ENCODE measurements at regions not wholly inside any gene's neighbourhood (a gene's known extent, or its start where the extent isn't known, plus 50 kb on each side); places are given as distances from the start of the nearest gene placed in this dataset.

DNA sequence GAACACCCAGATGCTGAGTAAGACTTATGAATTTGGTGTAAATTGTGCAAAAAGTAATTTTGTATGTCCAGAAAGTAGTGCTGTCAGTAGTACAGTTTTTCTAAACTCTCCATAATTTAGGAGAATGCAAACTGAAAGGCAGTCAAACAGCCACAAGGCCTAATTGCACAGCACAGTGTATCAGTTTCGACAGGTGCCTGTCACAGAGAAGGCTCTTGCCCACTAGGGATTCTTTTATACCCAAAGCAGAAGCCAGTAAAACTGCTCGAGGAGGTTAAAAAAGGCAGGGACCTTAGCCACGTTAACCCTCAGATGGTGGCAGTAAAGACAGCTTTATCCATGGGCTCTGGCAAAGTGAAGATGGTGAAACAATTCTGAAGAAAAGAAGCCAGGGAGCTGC lies 69.4 kb upstream of the GATB start:
- H3K27me3 ChIP-seq, result no peaks in the 10 kb centered on the region
- no peak for DNase-seq
- TF ChIP-seq POLR2A (IDR thresholded peaks at IDR 0.05), result no peak
- TF ChIP-seq, protein P1, sequence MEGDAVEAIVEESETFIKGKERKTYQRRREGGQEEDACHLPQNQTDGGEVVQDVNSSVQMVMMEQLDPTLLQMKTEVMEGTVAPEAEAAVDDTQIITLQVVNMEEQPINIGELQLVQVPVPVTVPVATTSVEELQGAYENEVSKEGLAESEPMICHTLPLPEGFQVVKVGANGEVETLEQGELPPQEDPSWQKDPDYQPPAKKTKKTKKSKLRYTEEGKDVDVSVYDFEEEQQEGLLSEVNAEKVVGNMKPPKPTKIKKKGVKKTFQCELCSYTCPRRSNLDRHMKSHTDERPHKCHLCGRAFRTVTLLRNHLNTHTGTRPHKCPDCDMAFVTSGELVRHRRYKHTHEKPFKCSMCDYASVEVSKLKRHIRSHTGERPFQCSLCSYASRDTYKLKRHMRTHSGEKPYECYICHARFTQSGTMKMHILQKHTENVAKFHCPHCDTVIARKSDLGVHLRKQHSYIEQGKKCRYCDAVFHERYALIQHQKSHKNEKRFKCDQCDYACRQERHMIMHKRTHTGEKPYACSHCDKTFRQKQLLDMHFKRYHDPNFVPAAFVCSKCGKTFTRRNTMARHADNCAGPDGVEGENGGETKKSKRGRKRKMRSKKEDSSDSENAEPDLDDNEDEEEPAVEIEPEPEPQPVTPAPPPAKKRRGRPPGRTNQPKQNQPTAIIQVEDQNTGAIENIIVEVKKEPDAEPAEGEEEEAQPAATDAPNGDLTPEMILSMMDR (IDR thresholded peaks at IDR 0.05), result no peak
- H3K36me3 ChIP-seq, result no peaks in the 10 kb centered on the region
- H3K4me1 ChIP-seq, result no peaks in the 10 kb centered on the region
- no peak overlapping the region for H3K27ac ChIP-seq
- H3K4me3 ChIP-seq, result no peak overlapping the region
- intact Hi-C loops (cut with DNase I; ENCODE audit: low total_unique reads), result no loop called here
- H3K9me3 ChIP-seq, result no peaks in the 10 kb centered on the region

DNA sequence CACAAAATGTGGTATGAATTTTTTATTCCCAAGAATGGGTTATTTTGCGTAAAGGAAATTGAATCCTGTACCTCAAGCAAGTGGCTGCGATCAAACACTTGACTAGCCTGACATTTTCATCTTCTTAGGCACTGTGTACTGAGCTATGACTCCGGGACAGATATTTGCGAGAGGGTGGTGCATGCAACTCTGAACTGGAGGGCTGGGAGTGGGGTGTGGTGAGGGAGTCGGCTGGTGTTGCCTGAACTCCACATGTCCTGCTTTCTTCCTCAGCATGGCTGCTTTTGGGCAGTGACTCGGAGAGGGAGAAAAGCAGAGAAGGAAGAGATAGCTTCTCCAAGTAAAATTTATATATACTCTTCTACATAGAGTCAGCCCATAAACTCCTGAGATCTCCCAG lies 68.5 kb upstream of the GATB start:
- Histone ChIP-seq H3K27ac (no peak overlapping the region), H3K36me3 (no peaks in the 10 kb centered on the region), H3K4me3 (no peak overlapping the region), H3K9me3 (no peaks in the 10 kb centered on the region), H3K27me3 (no peaks in the 10 kb centered on the region), H3K4me1 (no peaks in the 10 kb centered on the region)
- DNase-seq, result no peak
- TF ChIP-seq POLR2A (IDR thresholded peaks at IDR 0.05), result no peak
- TF ChIP-seq, protein P1 (IDR thresholded peaks at IDR 0.05), result no peak
- intact Hi-C loops (cut with DNase I; ENCODE audit: low total_unique reads), result no loop called here

DNA sequence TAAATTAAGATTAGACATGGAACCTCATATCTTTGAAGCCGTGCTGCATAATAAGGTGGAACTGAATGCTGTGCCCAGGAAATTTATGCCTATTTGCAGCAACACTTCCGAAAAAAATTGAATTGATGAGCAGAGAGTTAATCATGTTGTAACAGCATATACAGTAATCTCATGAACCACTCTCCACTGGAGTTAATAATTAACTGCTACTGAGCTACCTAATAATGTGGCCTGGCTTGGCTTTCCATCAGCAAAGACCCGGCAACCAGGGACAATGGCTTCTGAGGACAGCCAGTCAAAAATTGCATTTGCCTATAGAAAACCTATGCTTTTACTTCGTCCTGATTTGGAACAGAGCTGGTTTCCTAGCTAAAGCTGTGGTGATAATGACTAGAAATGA lies 63.8 kb upstream of the GATB start:
- DNase-seq, result no peak
- H3K27me3 ChIP-seq, result no peaks in the 10 kb centered on the region
- no peaks in the 10 kb centered on the region for H3K4me1 ChIP-seq
- no peaks in the 10 kb centered on the region for H3K36me3 ChIP-seq
- H3K4me3 ChIP-seq, result no peak overlapping the region
- no peak for TF ChIP-seq POLR2A (IDR thresholded peaks at IDR 0.05)
- no peak overlapping the region for H3K27ac ChIP-seq
- H3K9me3 ChIP-seq, result no peaks in the 10 kb centered on the region
- intact Hi-C loops (cut with DNase I; ENCODE audit: low total_unique reads), result no loop called here

DNA sequence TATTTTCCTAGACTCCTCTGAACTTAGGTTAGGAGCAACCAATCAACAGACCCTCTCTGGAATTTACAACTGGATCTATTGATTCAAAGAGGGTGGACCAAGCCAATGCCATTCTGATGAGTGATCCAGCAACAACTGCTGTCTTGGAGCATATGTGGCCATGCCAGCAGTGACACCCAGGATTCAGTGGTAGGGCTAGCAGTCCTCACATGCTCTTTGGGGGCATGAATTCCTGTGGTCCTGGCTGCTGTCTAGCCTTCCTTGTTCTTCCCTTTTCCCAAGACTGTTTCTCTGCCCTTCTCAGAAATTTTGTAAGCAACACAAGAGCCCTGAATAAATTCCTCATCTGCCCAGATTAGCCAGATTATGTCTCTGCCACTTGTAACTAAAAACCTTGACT lies 61.5 kb upstream of the GATB start:
- no peak for DNase-seq
- Histone ChIP-seq H3K36me3 (no peaks in the 10 kb centered on the region), H3K4me1 (no peaks in the 10 kb centered on the region), H3K9me3 (no peaks in the 10 kb centered on the region), H3K4me3 (no peak overlapping the region), H3K27me3 (no peaks in the 10 kb centered on the region), H3K27ac (no peak overlapping the region)
- intact Hi-C loops (cut with DNase I; ENCODE audit: low total_unique reads), result no loop called here
- no peak for TF ChIP-seq POLR2A (IDR thresholded peaks at IDR 0.05)
- TF ChIP-seq, protein P1 (IDR thresholded peaks at IDR 0.05), result no peak

DNA sequence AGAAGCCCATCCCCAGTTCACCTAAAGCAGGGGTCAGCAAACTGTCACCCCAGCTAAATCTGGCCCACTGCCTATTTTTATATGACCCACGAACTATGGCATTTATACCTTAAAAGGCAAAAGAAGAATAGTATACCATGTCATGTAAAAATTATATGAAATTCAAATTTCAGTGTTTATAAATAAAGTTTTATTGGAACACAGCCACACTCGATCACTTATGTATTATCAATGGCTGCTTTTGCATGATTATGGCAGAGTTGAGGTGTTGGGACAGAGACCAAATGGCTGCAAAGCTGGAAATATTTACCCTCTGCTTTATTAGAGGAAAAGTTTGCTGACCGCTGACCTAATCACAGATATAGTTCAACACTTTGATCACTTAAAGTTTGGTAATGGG lies 59.2 kb upstream of the GATB start:
- TF ChIP-seq POLR2A (IDR thresholded peaks at IDR 0.05), result no peak
- TF ChIP-seq, protein P1 (IDR thresholded peaks at IDR 0.05), result no peak
- no peaks in the 10 kb centered on the region for H3K36me3 ChIP-seq
- no peaks in the 10 kb centered on the region for H3K27me3 ChIP-seq
- no peak overlapping the region for H3K27ac ChIP-seq
- H3K4me3 ChIP-seq, result no peak overlapping the region
- no peaks in the 10 kb centered on the region for H3K4me1 ChIP-seq
- DNase-seq, result no peak
- no peaks in the 10 kb centered on the region for H3K9me3 ChIP-seq
- intact Hi-C loops (cut with DNase I; ENCODE audit: low total_unique reads), result no loop called here

DNA sequence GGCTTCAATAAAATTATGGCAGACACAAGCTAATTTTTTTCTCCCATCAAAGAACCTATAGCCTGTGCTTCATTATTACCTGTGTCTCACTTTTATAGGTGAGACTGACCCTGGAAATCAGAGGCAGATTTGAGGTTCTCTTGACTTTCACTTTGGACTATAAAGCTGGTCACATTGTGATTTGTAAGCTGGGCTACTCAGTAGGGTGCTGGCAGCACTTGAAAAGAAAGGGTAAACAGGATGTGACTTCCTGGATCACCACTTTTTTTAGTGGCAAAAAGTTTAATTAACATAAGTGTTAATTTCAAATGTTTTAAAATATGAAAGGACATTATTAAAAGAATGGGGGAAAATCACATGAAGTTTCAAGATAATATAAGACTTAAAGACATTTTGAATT lies 50.6 kb upstream of the GATB start:
- no peak for TF ChIP-seq POLR2A (IDR thresholded peaks at IDR 0.05)
- TF ChIP-seq, protein P1 (IDR thresholded peaks at IDR 0.05), result no peak
- H3K9me3 ChIP-seq, result no peaks in the 10 kb centered on the region
- intact Hi-C loops (cut with DNase I; ENCODE audit: low total_unique reads), result no loop called here

More for the DNA sequence above, 50.6 kb upstream of the GATB start:
- DNase-seq, result no peak
- H3K4me3 ChIP-seq, result no peak overlapping the region
- H3K36me3 ChIP-seq, result no peaks in the 10 kb centered on the region
- H3K27me3 ChIP-seq, result no peaks in the 10 kb centered on the region
- H3K27ac ChIP-seq, result no peak overlapping the region
- no peaks in the 10 kb centered on the region for H3K4me1 ChIP-seq
